Endothelial cell of umbilical vein (primary cell): ENCODE measurements at regions not wholly inside any gene's neighbourhood (a gene's known extent, or its start where the extent isn't known, plus 50 kb on each side); places are given as distances from the start of the nearest gene placed in this dataset.

Experiments used
- BruUV-seq: library from RNA; stranded (reverse); fragments of 400-500 nt; replicated peaks from 2 replicates; lab custom pipeline; 2021; lab: Mats Ljungman, UMichigan
- CTCF ChIA-PET: fragments of 300-600, 350-600 bp; sonication (Branson Sonifier 250); formaldehyde crosslinking; loops from one replicate; lab custom pipeline; 2021; ENCODE audit warnings: antibody characterized with exemption, inconsistent platforms; lab: Charles Lee
- POLR2A ChIA-PET: fragments of 300-600, 350-600 bp; sonication (Branson Sonifier 250); formaldehyde crosslinking; loops from one replicate; lab custom pipeline; 2021; ENCODE audit warnings: antibody characterized with exemption, inconsistent platforms; lab: Charles Lee
- DNase-seq: peaks from one replicate; pipeline ENCODE4 v3.0.0-alpha.2; 2011; ENCODE audit warnings: low read depth, low spot score
- FAIRE-seq: peaks from 2 replicates; lab custom pipeline; 2011; peaks lifted over from hg19 to GRCh38; lab: Jason Lieb, UNC
- H2AFZ ChIP-seq: 2 replicates; pipeline ENCODE4 v1.6.0; 2012; ENCODE audit warnings: low read depth, low read length, control low read depth, inconsistent platforms
- H3K27ac ChIP-seq: 2 replicates; pipeline ENCODE4 v1.5.1; 2011; ENCODE audit warnings: low read depth, mild to moderate bottlenecking, control low read depth, low read length, moderate library complexity; ENCODE audit not compliant: insufficient read depth
- H3K27me3 ChIP-seq, 2 experiments: 2 replicates each; pipeline versions ENCODE4 v1.6.0 to v1.6.1; 2011; ENCODE audit warnings: low read length in 2 of 2, mixed read lengths in 1 of 2; ENCODE audit not compliant: control insufficient read depth in 2 of 2, insufficient read depth in 2 of 2
- H3K36me3 ChIP-seq, 2 experiments: 2 replicates in 1 of 2; 3 replicates in 1 of 2; pipeline ENCODE4 v1.5.1; 2011; ENCODE audit warnings: low read length in 2 of 2, mild to moderate bottlenecking in 1 of 2, moderate library complexity in 1 of 2; ENCODE audit not compliant: control insufficient read depth in 2 of 2, insufficient read depth in 2 of 2; ENCODE audit errors: extremely low read depth in 1 of 2
- H3K4me1 ChIP-seq: 3 replicates; pipeline ENCODE4 v1.5.1; 2011; ENCODE audit warnings: mild to moderate bottlenecking, low read length; ENCODE audit not compliant: control insufficient read depth, insufficient read depth; ENCODE audit errors: extremely low read depth
- H3K4me2 ChIP-seq: 2 replicates; pipeline ENCODE4 v1.6.1; 2011; ENCODE audit warnings: low read length, control low read depth, mixed read lengths; ENCODE audit not compliant: insufficient read depth
- H3K4me3 ChIP-seq, 3 experiments: fragments of 200-600 bp in 1 of 3; sonication (generic), shearing (Covaris generic) in 1 of 3; replicated peaks in 1 of 3; 2 replicates each; pipeline ENCODE4 v1.5.1; 2011 to 2016; ENCODE audit warnings: control low read depth in 3 of 3, low read length in 3 of 3, mild to moderate bottlenecking in 2 of 3, inconsistent platforms in 1 of 3, low read depth in 1 of 3, moderate library complexity in 1 of 3; ENCODE audit not compliant: insufficient read depth in 1 of 3
- H3K79me2 ChIP-seq: 2 replicates; pipeline ENCODE4 v1.6.0; 2012; ENCODE audit warnings: low read length, inconsistent platforms; ENCODE audit not compliant: control insufficient read depth, insufficient read depth
- H3K9ac ChIP-seq: replicated peaks from 2 replicates; pipeline ENCODE3; 2011; ENCODE audit warnings: low read length, control low read depth; ENCODE audit not compliant: insufficient read depth; ENCODE audit errors: extremely low read depth
- H3K9me1 ChIP-seq: replicated peaks from 3 replicates; pipeline ENCODE4 v1.6.0; 2011; ENCODE audit warnings: mild to moderate bottlenecking, low read length; ENCODE audit not compliant: control insufficient read depth, insufficient read depth; ENCODE audit errors: extremely low read depth
- H3K9me3 ChIP-seq: replicated peaks from 2 replicates; pipeline ENCODE4 v1.5.1; 2012; ENCODE audit warnings: low read length, inconsistent platforms; ENCODE audit not compliant: control insufficient read depth, insufficient read depth
- H4K20me1 ChIP-seq: replicated peaks from 2 replicates; pipeline ENCODE3; 2011; ENCODE audit warnings: mild to moderate bottlenecking, low read length; ENCODE audit not compliant: control insufficient read depth, insufficient read depth; ENCODE audit errors: extremely low read depth
- EZH2 ChIP-seq: IDR thresholded peaks from 2 replicates; pipeline ENCODE4 v1.6.1; 2012; ENCODE audit warnings: borderline replicate concordance, low read depth, mild to moderate bottlenecking, moderate library complexity, low read length, inconsistent platforms; ENCODE audit not compliant: severe bottlenecking
- FOS ChIP-seq: IDR thresholded peaks from 2 replicates; pipeline ENCODE4 v1.6.1; 2011; ENCODE audit warnings: mild to moderate bottlenecking, low read length, moderate library complexity, borderline replicate concordance; ENCODE audit not compliant: insufficient read depth
- GATA2 ChIP-seq: IDR thresholded peaks from 2 replicates; pipeline ENCODE4 v1.7.0; 2011; ENCODE audit warnings: low read depth, mild to moderate bottlenecking, moderate library complexity, mixed read lengths, low read length; ENCODE audit not compliant: insufficient read length, insufficient read depth
- JUN ChIP-seq: IDR thresholded peaks from 2 replicates; pipeline ENCODE4 v1.6.1; 2011; ENCODE audit warnings: borderline replicate concordance, low read depth; ENCODE audit not compliant: insufficient read length, insufficient read depth
- MYC ChIP-seq: IDR thresholded peaks from one replicate; pipeline ENCODE4 v1.6.1; 2011; ENCODE audit warnings: mild to moderate bottlenecking, low read depth, low read length
- POLR2A ChIP-seq: IDR thresholded peaks from 2 replicates; pipeline ENCODE4 v1.6.1; 2012; ENCODE audit warnings: low read depth, mild to moderate bottlenecking, control low read depth, low read length
- POLR2AphosphoS5 ChIP-seq: IDR thresholded peaks from 2 replicates; pipeline ENCODE4 v1.6.1; 2012; ENCODE audit warnings: low read depth, mild to moderate bottlenecking, control low read depth, low read length, moderate library complexity; ENCODE audit not compliant: insufficient read depth
- dilution Hi-C: fragments of 300-500 bp; cut with MboI; formaldehyde crosslinking; loops from one replicate; pipeline ENCODE4 v1.15.0; 2019; ENCODE audit warnings: low sequenced_read_pairs; ENCODE audit not compliant: extremely low pct_ligation_motif_present
- intact Hi-C: fragments of 100-400 bp; cut with micrococcal nuclease; formaldehyde crosslinking; loops from one replicate; pipeline ENCODE4 v1.10.0; 2022
- TF ChIP-seq, protein P1 (sequence below): IDR thresholded peaks from 2 replicates; pipeline ENCODE4 v1.6.1; 2011; ENCODE audit not compliant: insufficient read depth, insufficient read length
- TF ChIP-seq, protein P2 (sequence below), 2 donors: IDR thresholded peaks; 1 replicate in 1 of 2; 2 replicates in 1 of 2; pipeline ENCODE4 v1.5.1; 2011; ENCODE audit warnings: low read length in 2 of 2, mild to moderate bottlenecking in 2 of 2, moderate library complexity in 2 of 2, control low read depth in 1 of 2, inconsistent platforms in 1 of 2, low read depth in 1 of 2; ENCODE audit not compliant: insufficient read depth in 1 of 2; ENCODE audit errors: extremely low read depth in 1 of 2

DNA sequence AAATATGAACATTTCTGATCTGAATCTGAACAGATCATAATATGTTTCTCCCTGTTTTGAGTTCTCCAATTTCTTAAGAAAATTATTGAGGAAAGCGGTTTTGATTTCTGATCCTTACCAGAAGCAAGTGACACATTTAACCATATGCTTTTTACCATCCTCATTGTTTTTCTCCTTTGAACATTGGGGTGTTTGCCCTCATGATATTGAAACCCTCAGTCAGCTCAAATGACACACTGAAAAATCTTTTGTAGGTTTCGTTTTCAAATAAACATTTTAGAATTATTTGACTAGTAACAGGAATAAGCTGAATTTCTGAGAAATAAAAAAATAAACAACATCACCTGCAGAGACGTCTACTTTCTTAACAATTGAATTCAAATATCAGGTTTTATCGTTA lies 252.1 kb downstream of the DOK5 start:
- POLR2A ChIA-PET, result no interaction called here
- intact Hi-C loops (no loop called here), dilution Hi-C loops (no loop called here)
- Histone ChIP-seq H3K27me3 (no peaks in the 10 kb centered on the region), H3K9ac (no peak overlapping the region), H3K4me1 (no peaks in the 10 kb centered on the region), H3K4me2 (no peak overlapping the region), H4K20me1 (no peaks in the 10 kb centered on the region), H3K79me2 (no peaks in the 10 kb centered on the region), H3K36me3 (no peaks in the 10 kb centered on the region), H3K9me1 (no peaks in the 10 kb centered on the region), H3K4me3 (no peak overlapping the region), H3K9me3 (peaks cover 2% of the 10 kb centered on the region), H3K27ac (no peak overlapping the region), H2AFZ (no peak overlapping the region)
- FAIRE-seq (no peak), DNase-seq (no peak)
- no peak for TF ChIP-seq JUN
- TF ChIP-seq POLR2AphosphoS5, result no peak
- TF ChIP-seq GATA2, result no peak
- TF ChIP-seq, protein P1, sequence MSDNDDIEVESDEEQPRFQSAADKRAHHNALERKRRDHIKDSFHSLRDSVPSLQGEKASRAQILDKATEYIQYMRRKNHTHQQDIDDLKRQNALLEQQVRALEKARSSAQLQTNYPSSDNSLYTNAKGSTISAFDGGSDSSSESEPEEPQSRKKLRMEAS, result no peak
- TF ChIP-seq, protein P2, sequence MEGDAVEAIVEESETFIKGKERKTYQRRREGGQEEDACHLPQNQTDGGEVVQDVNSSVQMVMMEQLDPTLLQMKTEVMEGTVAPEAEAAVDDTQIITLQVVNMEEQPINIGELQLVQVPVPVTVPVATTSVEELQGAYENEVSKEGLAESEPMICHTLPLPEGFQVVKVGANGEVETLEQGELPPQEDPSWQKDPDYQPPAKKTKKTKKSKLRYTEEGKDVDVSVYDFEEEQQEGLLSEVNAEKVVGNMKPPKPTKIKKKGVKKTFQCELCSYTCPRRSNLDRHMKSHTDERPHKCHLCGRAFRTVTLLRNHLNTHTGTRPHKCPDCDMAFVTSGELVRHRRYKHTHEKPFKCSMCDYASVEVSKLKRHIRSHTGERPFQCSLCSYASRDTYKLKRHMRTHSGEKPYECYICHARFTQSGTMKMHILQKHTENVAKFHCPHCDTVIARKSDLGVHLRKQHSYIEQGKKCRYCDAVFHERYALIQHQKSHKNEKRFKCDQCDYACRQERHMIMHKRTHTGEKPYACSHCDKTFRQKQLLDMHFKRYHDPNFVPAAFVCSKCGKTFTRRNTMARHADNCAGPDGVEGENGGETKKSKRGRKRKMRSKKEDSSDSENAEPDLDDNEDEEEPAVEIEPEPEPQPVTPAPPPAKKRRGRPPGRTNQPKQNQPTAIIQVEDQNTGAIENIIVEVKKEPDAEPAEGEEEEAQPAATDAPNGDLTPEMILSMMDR (IDR thresholded peaks at IDR 0.05; ENCODE audit: extremely low read depth in 1 of 2, insufficient read depth in 1 of 2, low read depth in 1 of 2, low read length in 2 of 2), result no peak
- no peak for TF ChIP-seq FOS
- TF ChIP-seq POLR2A, result no peak
- TF ChIP-seq EZH2, result no peak
- TF ChIP-seq MYC, result no peak
- CTCF ChIA-PET, result no interaction called here
- no TSS peak for BruUV-seq
